T-helper 2 cell treated with Interferon-gamma antibody and Interleukin-4, amounts not matched to agents 5 μg/mL and 100 μg/mL, for 36 hours (primary cell): ENCODE measurements at regions not wholly inside any gene's neighbourhood (a gene's known extent, or its start where the extent isn't known, plus 50 kb on each side); places are given as distances from the start of the nearest gene placed in this dataset.

Experiments
- DNase-seq: peaks from one replicate; pipeline ENCODE4 v3.0.0; 2021; ENCODE audit warnings: low spot score
- H3K27ac Mint-ChIP-seq: one replicate; pipeline ENCODE4 v1.8.0; 2021; ENCODE audit warnings: mild to moderate bottlenecking, mixed read lengths
- H3K27me3 Mint-ChIP-seq: one replicate; pipeline ENCODE4 v1.8.0; 2021; ENCODE audit warnings: low read depth, mixed read lengths
- H3K36me3 Mint-ChIP-seq: one replicate; pipeline ENCODE4 v1.8.0; 2021; ENCODE audit warnings: low read depth, mixed read lengths
- H3K4me1 Mint-ChIP-seq: one replicate; pipeline ENCODE4 v1.8.0; 2021; ENCODE audit warnings: low read depth, mixed read lengths
- H3K4me3 Mint-ChIP-seq: one replicate; pipeline ENCODE4 v1.8.0; 2022; ENCODE audit warnings: mild to moderate bottlenecking, moderate library complexity, mixed read lengths
- H3K9me3 Mint-ChIP-seq: one replicate; pipeline ENCODE4 v1.8.0; 2021; ENCODE audit warnings: mixed read lengths

DNA sequence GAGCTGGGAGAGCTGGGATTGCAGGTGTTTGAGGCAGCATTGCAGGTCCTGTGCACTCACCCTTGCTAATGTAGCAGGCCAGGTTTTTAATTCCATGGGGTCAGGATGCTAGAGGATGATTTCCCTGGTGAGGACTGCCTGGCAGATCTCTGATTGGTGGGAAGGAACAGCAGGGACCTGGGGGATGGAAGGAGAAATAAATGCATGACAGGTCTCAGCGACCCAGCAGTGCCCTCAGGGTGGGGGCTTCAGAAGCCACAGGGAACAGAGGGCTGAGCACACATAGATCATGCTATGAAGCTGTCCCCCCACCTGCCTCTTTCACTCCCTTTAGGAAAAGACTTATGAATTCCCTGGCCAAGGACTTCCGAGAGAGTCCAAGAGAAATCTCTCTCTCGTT lies 255.5 kb upstream of the N4BP1 start:
- H3K4me1 Mint-ChIP-seq = no peaks in the 10 kb centered on the region
- no peaks in the 10 kb centered on the region for H3K27me3 Mint-ChIP-seq
- H3K27ac Mint-ChIP-seq = no peak overlapping the region
- no peaks in the 10 kb centered on the region for H3K36me3 Mint-ChIP-seq
- DNase-seq = no peak
- H3K9me3 Mint-ChIP-seq = peaks cover 8% of the 10 kb centered on the region
- no peak overlapping the region for H3K4me3 Mint-ChIP-seq

GRCh38 chr16:48864055-48864454 lies 254.1 kb upstream of the N4BP1 start:
- H3K36me3 Mint-ChIP-seq = no peaks in the 10 kb centered on the region
- H3K4me1 Mint-ChIP-seq = no peaks in the 10 kb centered on the region
- no peaks in the 10 kb centered on the region for H3K27me3 Mint-ChIP-seq
- no peak overlapping the region for H3K4me3 Mint-ChIP-seq
- no peak for DNase-seq
- H3K9me3 Mint-ChIP-seq = peaks cover 8% of the 10 kb centered on the region
- H3K27ac Mint-ChIP-seq = no peak overlapping the region

GRCh38 chr16:48862087-48862532 lies 252.1 kb upstream of the N4BP1 start:
- DNase-seq = no peak
- Mint-ChIP-seq H3K36me3 (no peaks in the 10 kb centered on the region), H3K9me3 (peaks cover 8% of the 10 kb centered on the region), H3K4me1 (no peaks in the 10 kb centered on the region), H3K27ac (no peak overlapping the region), H3K4me3 (no peak overlapping the region), H3K27me3 (no peaks in the 10 kb centered on the region)

DNA sequence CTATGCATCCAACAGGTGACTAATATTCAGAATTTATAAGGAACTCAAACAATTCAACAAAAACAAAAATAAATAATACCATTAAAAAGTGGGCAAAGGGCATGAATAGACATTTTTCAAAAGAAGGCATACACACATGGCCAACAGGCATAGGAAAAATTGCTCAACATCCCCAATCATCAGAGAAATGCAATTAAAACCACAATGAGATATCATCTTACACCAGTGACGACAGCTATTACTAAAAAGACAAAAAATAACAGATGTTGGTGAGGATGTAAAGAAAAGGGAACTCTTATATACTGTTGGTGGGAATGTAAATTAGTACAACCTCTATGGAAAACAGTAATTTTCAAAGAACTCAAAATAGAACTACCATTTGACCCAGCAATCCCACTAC lies 250.4 kb upstream of the N4BP1 start:
- Mint-ChIP-seq H3K36me3 (no peaks in the 10 kb centered on the region), H3K27ac (no peak overlapping the region)

GRCh38 chr16:48852951-48853350 lies 243.0 kb upstream of the N4BP1 start:
- DNase-seq = no peak
- Mint-ChIP-seq H3K4me3 (no peak overlapping the region), H3K27me3 (no peaks in the 10 kb centered on the region), H3K27ac (no peak overlapping the region), H3K9me3 (no peaks in the 10 kb centered on the region), H3K4me1 (no peaks in the 10 kb centered on the region), H3K36me3 (no peaks in the 10 kb centered on the region)

More for the DNA sequence above, 250.4 kb upstream of the N4BP1 start:
- Mint-ChIP-seq H3K4me3 (no peak overlapping the region), H3K9me3 (peaks cover 8% of the 10 kb centered on the region), H3K4me1 (no peaks in the 10 kb centered on the region), H3K27me3 (no peaks in the 10 kb centered on the region)
- DNase-seq = no peak

DNA sequence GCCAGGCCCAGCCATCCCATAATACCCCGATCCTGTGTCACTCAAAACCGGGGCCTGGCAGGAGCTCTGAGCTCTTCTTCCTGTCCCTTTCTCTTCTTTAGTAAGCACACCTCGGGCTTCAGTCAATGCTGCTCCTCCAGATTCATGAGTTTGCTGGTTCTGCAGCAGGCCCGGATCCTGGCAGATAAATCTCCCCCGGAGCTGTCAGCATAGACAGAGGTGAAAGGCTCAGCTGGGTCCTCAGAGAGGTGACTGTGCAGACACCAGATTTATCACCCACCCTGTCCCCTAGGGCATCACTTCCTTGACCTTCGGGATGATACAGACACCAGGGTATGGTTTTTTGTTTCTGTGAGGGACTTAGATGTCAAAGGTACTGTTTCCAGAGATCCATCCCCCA lies 242.5 kb upstream of the N4BP1 start:
- no peak overlapping the region for H3K27ac Mint-ChIP-seq
- no peaks in the 10 kb centered on the region for H3K27me3 Mint-ChIP-seq
- no peaks in the 10 kb centered on the region for H3K4me1 Mint-ChIP-seq
- H3K9me3 Mint-ChIP-seq = no peaks in the 10 kb centered on the region
- no peak overlapping the region for H3K4me3 Mint-ChIP-seq
- no peaks in the 10 kb centered on the region for H3K36me3 Mint-ChIP-seq
- no peak for DNase-seq

DNA sequence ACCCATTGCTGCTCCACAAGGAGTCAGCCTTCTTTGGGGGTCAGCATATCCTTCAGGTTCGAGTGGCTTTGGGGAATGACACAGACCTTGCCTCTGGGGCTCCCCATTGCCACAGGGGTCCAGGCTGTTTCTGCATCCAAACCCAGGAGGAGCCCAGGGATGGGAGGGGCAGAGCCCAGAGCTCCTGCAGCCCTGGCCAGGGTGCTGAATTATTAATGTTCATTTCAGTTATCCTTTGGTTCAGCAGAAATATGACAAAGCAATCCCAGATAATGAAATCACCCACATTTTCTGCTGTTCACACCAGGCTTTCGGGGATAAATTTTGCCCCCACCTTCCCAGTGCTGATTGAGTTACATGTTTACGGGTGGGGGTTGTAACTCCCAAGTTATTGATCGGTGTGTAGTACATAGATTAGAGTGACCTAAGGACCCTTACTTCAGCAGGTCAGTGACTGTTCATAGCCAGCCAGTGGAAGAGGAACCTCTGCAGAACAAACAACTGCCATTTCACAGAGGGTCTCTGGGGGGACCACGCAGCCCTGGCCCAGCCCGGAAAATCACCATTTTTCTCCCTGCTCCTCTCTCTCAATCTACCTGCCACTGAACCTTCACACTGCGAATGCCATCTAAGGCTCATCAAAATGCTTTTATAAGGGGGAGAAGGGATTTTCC lies 240.3 kb upstream of the N4BP1 start:
- Mint-ChIP-seq H3K36me3 (no peaks in the 10 kb centered on the region), H3K4me3 (no peak overlapping the region), H3K27ac (no peak overlapping the region), H3K9me3 (no peaks in the 10 kb centered on the region), H3K4me1 (no peaks in the 10 kb centered on the region), H3K27me3 (no peaks in the 10 kb centered on the region)
- no peak for DNase-seq

- no peak for DNase-seq
- no peaks in the 10 kb centered on the region for H3K36me3 Mint-ChIP-seq
- H3K27ac Mint-ChIP-seq = no peak overlapping the region
- H3K4me3 Mint-ChIP-seq = no peak overlapping the region
- no peaks in the 10 kb centered on the region for H3K9me3 Mint-ChIP-seq
- no peaks in the 10 kb centered on the region for H3K4me1 Mint-ChIP-seq
- H3K27me3 Mint-ChIP-seq = no peaks in the 10 kb centered on the region
Measured at GRCh38 chr16:48846277-48846676, 236.3 kb upstream of the N4BP1 start.

DNA sequence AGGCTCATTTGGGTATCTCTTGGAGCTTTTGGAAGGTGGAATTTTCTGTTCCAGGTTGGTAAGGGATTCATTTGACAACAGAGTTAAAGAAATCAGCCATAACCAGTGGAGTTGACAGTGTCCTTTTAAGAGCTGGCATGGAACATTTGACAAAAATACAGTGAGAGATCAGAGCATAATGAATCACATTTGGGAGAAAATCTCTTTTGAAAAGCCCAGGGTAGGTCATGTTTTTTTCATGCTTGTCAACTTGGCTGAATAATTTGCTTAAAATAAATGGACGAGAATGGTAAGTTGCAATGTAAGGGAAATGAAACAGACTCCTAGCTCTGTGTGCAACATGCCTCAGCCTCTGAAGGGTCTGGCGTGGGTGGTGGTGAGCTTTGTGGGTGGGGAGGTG lies 235.3 kb upstream of the N4BP1 start:
- H3K4me1 Mint-ChIP-seq = no peaks in the 10 kb centered on the region
- no peaks in the 10 kb centered on the region for H3K36me3 Mint-ChIP-seq
- H3K27ac Mint-ChIP-seq = no peak overlapping the region

GRCh38 chr16:48838349-48838748 lies 228.4 kb upstream of the N4BP1 start:
- Mint-ChIP-seq H3K27ac (no peak overlapping the region), H3K27me3 (no peaks in the 10 kb centered on the region)

More for the DNA sequence above, 235.3 kb upstream of the N4BP1 start:
- DNase-seq = no peak
- Mint-ChIP-seq H3K4me3 (no peak overlapping the region), H3K27me3 (no peaks in the 10 kb centered on the region), H3K9me3 (no peaks in the 10 kb centered on the region)

GRCh38 chr16:48836636-48837035 lies 226.7 kb upstream of the N4BP1 start:
- no peak overlapping the region for H3K4me3 Mint-ChIP-seq

More at GRCh38 chr16:48838349-48838748, 228.4 kb upstream of the N4BP1 start:
- no peaks in the 10 kb centered on the region for H3K4me1 Mint-ChIP-seq
- no peak for DNase-seq
- no peaks in the 10 kb centered on the region for H3K36me3 Mint-ChIP-seq
- H3K4me3 Mint-ChIP-seq = no peak overlapping the region
- H3K9me3 Mint-ChIP-seq = no peaks in the 10 kb centered on the region

GRCh38 chr16:48836067-48836466 lies 226.1 kb upstream of the N4BP1 start:
- DNase-seq = no peak
- H3K27me3 Mint-ChIP-seq = no peaks in the 10 kb centered on the region
- no peaks in the 10 kb centered on the region for H3K36me3 Mint-ChIP-seq
- no peak overlapping the region for H3K4me3 Mint-ChIP-seq
- no peak overlapping the region for H3K27ac Mint-ChIP-seq
- H3K4me1 Mint-ChIP-seq = no peaks in the 10 kb centered on the region
- H3K9me3 Mint-ChIP-seq = no peaks in the 10 kb centered on the region

More at GRCh38 chr16:48836636-48837035, 226.7 kb upstream of the N4BP1 start:
- no peaks in the 10 kb centered on the region for H3K27me3 Mint-ChIP-seq
- no peak overlapping the region for H3K27ac Mint-ChIP-seq
- no peak for DNase-seq
- H3K9me3 Mint-ChIP-seq = no peaks in the 10 kb centered on the region
- no peaks in the 10 kb centered on the region for H3K36me3 Mint-ChIP-seq
- no peaks in the 10 kb centered on the region for H3K4me1 Mint-ChIP-seq

DNA sequence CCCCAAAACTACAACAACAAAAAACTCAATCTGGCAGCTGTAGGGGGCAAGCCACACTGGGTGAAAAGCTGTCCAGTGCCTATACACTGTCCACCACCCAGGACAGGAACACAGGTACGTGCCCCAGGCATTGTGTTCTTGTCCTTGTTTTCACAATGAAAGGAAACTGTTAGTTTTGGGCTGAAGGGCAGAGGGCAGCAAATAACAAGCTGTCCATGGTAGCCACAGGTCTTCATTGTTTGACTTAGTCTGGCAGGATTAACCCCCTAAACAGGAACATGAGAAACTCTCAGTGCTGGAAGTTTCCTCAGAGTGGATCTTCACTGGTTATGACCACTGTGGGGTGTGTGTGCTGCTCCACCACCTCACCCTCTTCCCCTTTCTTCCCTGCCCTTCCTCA lies 224.6 kb upstream of the N4BP1 start:
- H3K36me3 Mint-ChIP-seq = no peaks in the 10 kb centered on the region
- H3K4me3 Mint-ChIP-seq = no peak overlapping the region
- no peaks in the 10 kb centered on the region for H3K9me3 Mint-ChIP-seq
- no peaks in the 10 kb centered on the region for H3K27me3 Mint-ChIP-seq
- H3K27ac Mint-ChIP-seq = no peak overlapping the region
- H3K4me1 Mint-ChIP-seq = no peaks in the 10 kb centered on the region
- no peak for DNase-seq

- Mint-ChIP-seq H3K36me3 (no peaks in the 10 kb centered on the region), H3K4me3 (no peak overlapping the region), H3K27ac (no peak overlapping the region), H3K9me3 (no peaks in the 10 kb centered on the region), H3K4me1 (no peaks in the 10 kb centered on the region), H3K27me3 (no peaks in the 10 kb centered on the region)
- DNase-seq = no peak
Measured at GRCh38 chr16:48833461-48833860, 223.5 kb upstream of the N4BP1 start.

GRCh38 chr16:48831076-48831722 lies 221.2 kb upstream of the N4BP1 start:
- H3K36me3 Mint-ChIP-seq = no peaks in the 10 kb centered on the region
- no peaks in the 10 kb centered on the region for H3K4me1 Mint-ChIP-seq
- peaks cover 3% of the 10 kb centered on the region for H3K9me3 Mint-ChIP-seq
- no peaks in the 10 kb centered on the region for H3K27me3 Mint-ChIP-seq
- H3K4me3 Mint-ChIP-seq = no peak overlapping the region
- DNase-seq = no peak
- H3K27ac Mint-ChIP-seq = no peak overlapping the region
